ENCODE measurements at regions not wholly inside any gene's neighbourhood (a gene's known extent, or its start where the extent isn't known, plus 50 kb on each side); places are given as distances from the start of the nearest gene placed in this dataset.

DNA sequence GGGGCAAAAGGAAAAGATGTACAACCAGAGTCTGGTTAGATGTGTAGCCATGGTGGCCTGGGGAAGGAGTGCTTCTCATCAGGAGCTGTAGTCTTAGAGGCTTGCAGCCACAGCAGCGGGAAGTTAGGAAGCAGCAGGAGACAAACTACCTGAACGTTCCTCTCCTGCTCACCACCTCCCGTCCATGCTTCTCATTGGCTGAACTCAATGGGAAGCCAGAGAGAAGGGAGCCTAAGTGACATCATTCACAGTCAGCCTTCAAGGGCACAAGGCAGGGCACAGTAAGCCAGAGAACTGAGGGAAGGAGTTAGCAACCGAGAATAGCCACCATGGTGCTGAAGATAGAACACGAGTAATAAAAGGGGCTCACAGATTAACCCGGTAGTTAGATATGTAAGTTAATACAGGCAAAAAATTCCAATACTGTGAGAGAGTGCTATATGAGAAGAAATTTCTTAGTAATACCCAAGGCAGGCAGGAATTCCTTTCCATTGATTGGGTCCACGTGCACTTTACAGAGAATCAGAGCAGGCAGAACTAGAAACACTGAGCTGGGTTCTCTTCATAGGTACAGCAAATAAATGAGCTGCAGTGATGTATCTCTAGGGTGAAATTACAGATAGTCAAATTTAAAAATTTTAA lies 391.5 kb upstream of the DACH1 start:
- Histone ChIP-seq H3K27ac (ENCODE audit: low read length) (no peak overlapping the region), H3K9me3 (ENCODE audit: low read length) (no peaks in the 10 kb centered on the region), H3K9ac (ENCODE audit: low read length) (no peak overlapping the region), H3K4me2 (ENCODE audit: low read length) (no peak overlapping the region), H3K79me2 (replicated peaks; ENCODE audit: insufficient read depth, low read length) (no peaks in the 10 kb centered on the region), H3K36me3 (ENCODE audit: insufficient read depth, low read length) (no peaks in the 10 kb centered on the region), H3K9me2 (ENCODE audit: insufficient read depth, low read length) (no peaks in the 10 kb centered on the region), H3F3A (ENCODE audit: insufficient read depth, low read length, poor library complexity, severe bottlenecking) (no peaks in the 10 kb centered on the region), H3K27me3 (ENCODE audit: insufficient read depth, low read depth, low read length) (no peaks in the 10 kb centered on the region), H3K4me3 (ENCODE audit: low read length) (no peak overlapping the region), H4K20me1 (ENCODE audit: insufficient read depth) (no peaks in the 10 kb centered on the region), H2AFZ (ENCODE audit: low read depth, low read length) (no peak overlapping the region)
- TF ChIP-seq, protein P1, sequence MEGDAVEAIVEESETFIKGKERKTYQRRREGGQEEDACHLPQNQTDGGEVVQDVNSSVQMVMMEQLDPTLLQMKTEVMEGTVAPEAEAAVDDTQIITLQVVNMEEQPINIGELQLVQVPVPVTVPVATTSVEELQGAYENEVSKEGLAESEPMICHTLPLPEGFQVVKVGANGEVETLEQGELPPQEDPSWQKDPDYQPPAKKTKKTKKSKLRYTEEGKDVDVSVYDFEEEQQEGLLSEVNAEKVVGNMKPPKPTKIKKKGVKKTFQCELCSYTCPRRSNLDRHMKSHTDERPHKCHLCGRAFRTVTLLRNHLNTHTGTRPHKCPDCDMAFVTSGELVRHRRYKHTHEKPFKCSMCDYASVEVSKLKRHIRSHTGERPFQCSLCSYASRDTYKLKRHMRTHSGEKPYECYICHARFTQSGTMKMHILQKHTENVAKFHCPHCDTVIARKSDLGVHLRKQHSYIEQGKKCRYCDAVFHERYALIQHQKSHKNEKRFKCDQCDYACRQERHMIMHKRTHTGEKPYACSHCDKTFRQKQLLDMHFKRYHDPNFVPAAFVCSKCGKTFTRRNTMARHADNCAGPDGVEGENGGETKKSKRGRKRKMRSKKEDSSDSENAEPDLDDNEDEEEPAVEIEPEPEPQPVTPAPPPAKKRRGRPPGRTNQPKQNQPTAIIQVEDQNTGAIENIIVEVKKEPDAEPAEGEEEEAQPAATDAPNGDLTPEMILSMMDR (IDR thresholded peaks at IDR 0.05; ENCODE audit: poor library complexity, severe bottlenecking), result no peak
- TF ChIP-seq TAF1 (IDR thresholded peaks at IDR 0.05; ENCODE audit: low read depth) (no peak), RAD21 (conservative IDR thresholded peaks at IDR 0.05) (no peak)
- TF ChIP-seq, protein P2, sequence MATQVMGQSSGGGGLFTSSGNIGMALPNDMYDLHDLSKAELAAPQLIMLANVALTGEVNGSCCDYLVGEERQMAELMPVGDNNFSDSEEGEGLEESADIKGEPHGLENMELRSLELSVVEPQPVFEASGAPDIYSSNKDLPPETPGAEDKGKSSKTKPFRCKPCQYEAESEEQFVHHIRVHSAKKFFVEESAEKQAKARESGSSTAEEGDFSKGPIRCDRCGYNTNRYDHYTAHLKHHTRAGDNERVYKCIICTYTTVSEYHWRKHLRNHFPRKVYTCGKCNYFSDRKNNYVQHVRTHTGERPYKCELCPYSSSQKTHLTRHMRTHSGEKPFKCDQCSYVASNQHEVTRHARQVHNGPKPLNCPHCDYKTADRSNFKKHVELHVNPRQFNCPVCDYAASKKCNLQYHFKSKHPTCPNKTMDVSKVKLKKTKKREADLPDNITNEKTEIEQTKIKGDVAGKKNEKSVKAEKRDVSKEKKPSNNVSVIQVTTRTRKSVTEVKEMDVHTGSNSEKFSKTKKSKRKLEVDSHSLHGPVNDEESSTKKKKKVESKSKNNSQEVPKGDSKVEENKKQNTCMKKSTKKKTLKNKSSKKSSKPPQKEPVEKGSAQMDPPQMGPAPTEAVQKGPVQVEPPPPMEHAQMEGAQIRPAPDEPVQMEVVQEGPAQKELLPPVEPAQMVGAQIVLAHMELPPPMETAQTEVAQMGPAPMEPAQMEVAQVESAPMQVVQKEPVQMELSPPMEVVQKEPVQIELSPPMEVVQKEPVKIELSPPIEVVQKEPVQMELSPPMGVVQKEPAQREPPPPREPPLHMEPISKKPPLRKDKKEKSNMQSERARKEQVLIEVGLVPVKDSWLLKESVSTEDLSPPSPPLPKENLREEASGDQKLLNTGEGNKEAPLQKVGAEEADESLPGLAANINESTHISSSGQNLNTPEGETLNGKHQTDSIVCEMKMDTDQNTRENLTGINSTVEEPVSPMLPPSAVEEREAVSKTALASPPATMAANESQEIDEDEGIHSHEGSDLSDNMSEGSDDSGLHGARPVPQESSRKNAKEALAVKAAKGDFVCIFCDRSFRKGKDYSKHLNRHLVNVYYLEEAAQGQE (IDR thresholded peaks at IDR 0.05; ENCODE audit: borderline replicate concordance), result no peak

DNA sequence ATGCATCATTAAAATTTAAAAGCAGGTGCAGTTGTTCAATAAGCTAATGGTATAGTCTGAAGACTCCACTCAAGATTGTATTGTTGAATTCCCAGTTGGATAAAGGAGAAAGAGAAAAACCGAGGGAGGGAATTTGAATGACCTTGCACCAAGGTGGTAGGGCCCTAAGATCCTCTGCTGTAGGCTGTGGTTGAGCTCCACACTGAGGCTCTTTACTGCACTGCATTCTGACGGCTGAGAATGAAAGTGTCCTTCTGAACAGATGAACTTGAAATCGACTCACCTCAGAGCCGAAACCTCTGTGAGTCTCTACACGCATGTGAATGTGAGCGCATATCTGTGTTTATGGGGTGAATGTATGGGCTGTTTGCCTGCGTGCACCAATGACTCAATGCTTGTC lies 388.9 kb upstream of the DACH1 start:
- H3K9ac ChIP-seq (ENCODE audit: low read length), result no peak overlapping the region
- H3F3A ChIP-seq (ENCODE audit: insufficient read depth, low read length, poor library complexity, severe bottlenecking), result no peaks in the 10 kb centered on the region
- H3K4me3 ChIP-seq (ENCODE audit: low read length), result no peak overlapping the region
- H3K27ac ChIP-seq (ENCODE audit: low read length), result no peak overlapping the region
- H3K9me3 ChIP-seq (ENCODE audit: low read length), result no peaks in the 10 kb centered on the region
- H3K27me3 ChIP-seq (ENCODE audit: insufficient read depth, low read depth, low read length), result no peaks in the 10 kb centered on the region
- no peaks in the 10 kb centered on the region for H3K36me3 ChIP-seq (ENCODE audit: insufficient read depth, low read length)
- H3K4me2 ChIP-seq (ENCODE audit: low read length), result no peak overlapping the region
- TF ChIP-seq POLR2AphosphoS5 (IDR thresholded peaks at IDR 0.05) (no peak), RAD21 (conservative IDR thresholded peaks at IDR 0.05) (peak; percentile 92), MXI1 (conservative IDR thresholded peaks at IDR 0.05; ENCODE audit: poor library complexity, severe bottlenecking) (no peak), EZH2 (IDR thresholded peaks at IDR 0.05; ENCODE audit: borderline replicate concordance, insufficient read depth, low read length, poor library complexity, severe bottlenecking) (no peak), TAF1 (IDR thresholded peaks at IDR 0.05; ENCODE audit: low read depth) (no peak), EP300 (conservative IDR thresholded peaks at IDR 0.05; ENCODE audit: poor library complexity, severe bottlenecking) (no peak), SMC3 (conservative IDR thresholded peaks at IDR 0.05; ENCODE audit: poor library complexity) (peak; percentile 89)
- TF ChIP-seq, protein P2 (IDR thresholded peaks at IDR 0.05; ENCODE audit: borderline replicate concordance), result peak; percentile 21
- TF ChIP-seq, protein P1 (IDR thresholded peaks at IDR 0.05; ENCODE audit: poor library complexity, severe bottlenecking), result peak; percentile 84
- H3K9me2 ChIP-seq (ENCODE audit: insufficient read depth, low read length), result no peaks in the 10 kb centered on the region
- H2AFZ ChIP-seq (ENCODE audit: low read depth, low read length), result no peak overlapping the region
- H3K79me2 ChIP-seq (replicated peaks; ENCODE audit: insufficient read depth, low read length), result no peaks in the 10 kb centered on the region
- no peaks in the 10 kb centered on the region for H4K20me1 ChIP-seq (ENCODE audit: insufficient read depth)

Data from neural cell (in vitro differentiated cells).